IPS-20b (cell line): ENCODE measurements at regions not wholly inside any gene's neighbourhood (a gene's known extent, or its start where the extent isn't known, plus 50 kb on each side); places are given as distances from the start of the nearest gene placed in this dataset.
"Not testable (repeated sequence)": the region's sequence is repeated elsewhere in the genome, so short reads cannot be mapped to it uniquely, and the experiment has no call there.

Experiments
- H3K27ac ChIP-seq: one replicate; pipeline ENCODE4 v1.5.1; 2013; ENCODE audit warnings: low read length
- H3K27me3 ChIP-seq: 2 replicates; pipeline ENCODE4 v1.6.1; 2013; ENCODE audit warnings: mild to moderate bottlenecking, low read length, inconsistent platforms; ENCODE audit not compliant: insufficient read depth
- H3K36me3 ChIP-seq: 2 replicates; pipeline ENCODE4 v1.6.1; 2013; ENCODE audit warnings: low read depth, mild to moderate bottlenecking, inconsistent platforms, low read length, moderate library complexity; ENCODE audit not compliant: insufficient read depth
- H3K4me1 ChIP-seq: 2 replicates; pipeline ENCODE4 v1.6.1; 2013; ENCODE audit warnings: mild to moderate bottlenecking, control low read depth, inconsistent platforms, low read length, moderate library complexity; ENCODE audit not compliant: insufficient read depth
- H3K4me3 ChIP-seq: 2 replicates; pipeline ENCODE4 v1.5.1; 2013; ENCODE audit warnings: mild to moderate bottlenecking, low read length, inconsistent platforms
- H3K9ac ChIP-seq: 2 replicates; pipeline ENCODE4 v1.6.1; 2013; ENCODE audit warnings: low read depth, mild to moderate bottlenecking, inconsistent platforms, low read length, moderate library complexity
- H3K9me3 ChIP-seq: 2 replicates; pipeline ENCODE4 v1.6.1; 2013; ENCODE audit warnings: mild to moderate bottlenecking, low read depth, low read length, inconsistent platforms; ENCODE audit not compliant: insufficient read depth

DNA sequence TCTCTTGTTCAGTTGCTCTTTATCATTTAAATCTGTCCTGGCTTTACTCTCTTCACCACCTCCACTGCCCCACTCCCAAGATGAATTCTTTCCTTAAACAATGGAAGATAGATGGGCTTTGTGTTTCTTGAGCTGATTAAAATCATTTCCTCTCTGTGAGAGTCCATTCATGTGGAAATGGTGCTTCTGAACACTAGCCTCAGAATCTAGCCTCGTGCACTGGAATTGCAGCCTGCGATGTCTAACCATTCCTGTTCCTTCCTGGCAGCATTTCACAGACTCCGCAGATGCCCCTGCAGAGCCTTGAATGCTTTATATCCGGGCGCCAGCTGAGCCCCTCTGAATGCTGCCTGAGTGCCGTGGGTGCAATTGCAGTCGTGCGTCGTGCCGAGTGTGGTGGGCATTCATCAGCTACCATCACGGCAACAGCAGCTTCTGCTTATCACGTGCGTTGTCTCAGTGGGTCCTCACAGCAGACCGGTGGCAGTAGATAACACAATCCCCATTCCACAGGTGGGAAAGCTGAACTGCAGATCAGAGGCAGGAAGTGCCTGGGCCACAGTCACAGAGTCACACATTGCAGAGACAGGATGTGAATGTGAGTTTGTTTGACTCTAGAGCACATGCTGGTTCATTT, 172.8 kb upstream of the WSCD1 start:
- H3K9me3 ChIP-seq = no peaks in the 10 kb centered on the region
- H3K4me3 ChIP-seq = peak overlapping the region; percentile 44
- peak overlapping the region; percentile 69 for H3K27ac ChIP-seq
- peaks cover 24% of the 10 kb centered on the region for H3K4me1 ChIP-seq
- no peaks in the 10 kb centered on the region for H3K36me3 ChIP-seq
- H3K27me3 ChIP-seq = no peaks in the 10 kb centered on the region
- H3K9ac ChIP-seq = peak overlapping the region; percentile 42; the same call in 1 of the 2 replicates

- Histone ChIP-seq H3K27ac (peak overlapping the region; percentile 69), H3K4me1 (peaks cover 19% of the 10 kb centered on the region), H3K9ac (peak overlapping the region; percentile 42; the same call in 1 of the 2 replicates)
- H3K4me3 ChIP-seq, H3K27me3 ChIP-seq, H3K9me3 ChIP-seq, H3K36me3 ChIP-seq: not testable (repeated sequence)
These were observed 172.2 kb upstream of the WSCD1 start for GRCh38 chr17:5897981-5898380.

DNA sequence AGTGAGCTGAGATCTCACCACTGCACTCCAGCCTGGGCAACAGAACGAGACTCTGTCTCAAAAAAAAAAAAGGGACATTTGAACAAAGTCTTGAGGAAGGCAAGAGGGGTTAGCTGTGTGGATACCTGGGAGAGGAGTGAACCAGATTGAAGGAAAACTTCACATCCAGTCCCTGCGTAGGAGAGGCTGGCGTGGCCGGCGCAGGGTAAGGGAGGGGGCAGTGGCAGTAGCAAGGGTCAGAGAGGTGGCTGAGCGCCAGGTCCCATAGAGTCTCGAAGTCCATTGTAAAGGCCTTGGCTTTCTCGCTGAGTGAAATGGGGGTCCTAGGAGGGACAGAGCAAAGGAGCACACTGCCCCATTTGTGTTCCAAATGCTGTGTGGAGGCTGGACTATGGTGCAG, 171.8 kb upstream of the WSCD1 start:
- Histone ChIP-seq H3K27ac (no peak overlapping the region), H3K9ac (no peak overlapping the region), H3K27me3 (no peaks in the 10 kb centered on the region), H3K36me3 (no peaks in the 10 kb centered on the region), H3K9me3 (peaks cover 2% of the 10 kb centered on the region), H3K4me3 (no peak overlapping the region), H3K4me1 (peaks cover 15% of the 10 kb centered on the region)

- Histone ChIP-seq H3K27ac (no peak overlapping the region), H3K9ac (no peak overlapping the region), H3K4me3 (no peak overlapping the region), H3K36me3 (no peaks in the 10 kb centered on the region), H3K27me3 (no peaks in the 10 kb centered on the region), H3K4me1 (peaks cover 12% of the 10 kb centered on the region), H3K9me3 (peaks cover 9% of the 10 kb centered on the region)
These were observed 170.5 kb upstream of the WSCD1 start for GRCh38 chr17:5899496-5900195.

- H3K36me3 ChIP-seq = no peaks in the 10 kb centered on the region
- no peak overlapping the region for H3K27ac ChIP-seq
- no peak overlapping the region for H3K4me3 ChIP-seq
- no peak overlapping the region for H3K9ac ChIP-seq
- no peaks in the 10 kb centered on the region for H3K27me3 ChIP-seq
- H3K4me1 ChIP-seq = peaks cover 12% of the 10 kb centered on the region
- peaks cover 9% of the 10 kb centered on the region for H3K9me3 ChIP-seq
These were observed 168.4 kb upstream of the WSCD1 start for GRCh38 chr17:5901731-5902130.

DNA sequence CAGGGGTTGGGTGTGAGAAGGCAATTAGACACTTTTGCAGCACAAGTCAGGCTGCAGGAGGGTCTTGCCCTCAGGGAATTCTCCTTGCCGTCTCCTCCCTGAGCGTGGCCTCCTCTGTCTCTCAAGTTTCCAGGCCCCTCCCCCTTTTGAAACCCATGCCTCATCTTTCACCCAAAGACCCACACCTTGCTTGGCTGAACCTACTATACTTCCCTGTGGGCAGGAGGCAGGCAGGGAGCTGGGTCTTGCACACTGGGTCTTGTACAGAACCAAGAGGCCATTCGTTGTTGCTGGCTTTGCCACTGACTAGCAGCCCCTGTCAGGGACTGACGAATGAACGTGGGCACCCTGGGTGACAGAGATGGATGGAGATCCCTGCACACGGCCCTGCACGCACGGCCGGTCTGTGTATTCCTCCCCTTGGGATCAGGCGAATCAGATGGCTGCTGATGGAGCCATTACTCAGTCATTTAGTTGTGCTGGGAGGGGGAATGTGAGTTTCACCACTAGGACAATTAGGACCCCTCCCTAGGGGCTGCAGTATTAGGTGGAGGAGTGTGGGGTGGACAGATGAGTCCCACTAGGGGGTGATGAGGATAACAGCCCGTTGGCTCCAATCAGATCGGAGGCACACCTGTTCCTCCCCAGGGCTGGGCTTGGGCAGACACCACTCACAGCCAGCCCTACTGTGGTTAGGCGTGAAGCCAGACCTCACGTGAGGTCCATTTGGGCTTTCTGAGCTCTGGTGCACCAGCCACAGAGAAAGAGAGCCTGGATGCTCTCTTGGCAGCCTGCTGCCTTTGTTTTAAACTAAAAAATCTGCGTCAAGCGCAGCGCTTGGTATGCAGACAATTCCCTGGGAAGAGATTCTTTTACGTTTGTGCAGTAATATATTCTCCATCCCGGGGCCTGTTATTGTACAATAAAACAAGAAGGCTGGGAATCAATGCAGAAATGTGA, 167.7 kb upstream of the WSCD1 start:
- H3K27ac ChIP-seq = no peak overlapping the region
- H3K4me3 ChIP-seq = no peak overlapping the region
- no peaks in the 10 kb centered on the region for H3K27me3 ChIP-seq
- H3K4me1 ChIP-seq = peaks cover 5% of the 10 kb centered on the region
- H3K9me3 ChIP-seq = peaks cover 9% of the 10 kb centered on the region
- no peaks in the 10 kb centered on the region for H3K36me3 ChIP-seq
- no peak overlapping the region for H3K9ac ChIP-seq

DNA sequence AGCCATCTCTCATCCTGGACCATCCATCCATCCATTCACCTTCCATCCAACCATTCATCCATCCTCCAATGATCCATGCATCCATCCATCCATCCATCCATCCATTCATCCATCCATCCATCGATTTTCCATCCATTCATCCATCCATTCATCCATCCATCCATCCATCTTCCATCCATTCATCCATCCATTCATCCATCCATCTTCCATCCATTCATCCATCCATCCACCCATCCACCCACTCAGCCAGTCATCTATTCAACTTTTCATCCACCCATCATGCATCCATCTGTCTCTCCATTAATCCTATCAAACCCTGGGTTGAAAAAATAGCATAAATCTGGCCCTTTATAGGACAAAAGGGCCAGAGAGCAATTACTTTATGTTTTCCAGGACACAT, 158.3 kb upstream of the WSCD1 start:
- no peaks in the 10 kb centered on the region for H3K9me3 ChIP-seq
- no peaks in the 10 kb centered on the region; the same call in 1 of the 2 replicates for H3K4me1 ChIP-seq
- H3K4me3 ChIP-seq = no peak overlapping the region
- H3K36me3 ChIP-seq = no peaks in the 10 kb centered on the region
- H3K27ac ChIP-seq = no peak overlapping the region
- H3K9ac ChIP-seq = no peak overlapping the region
- H3K27me3 ChIP-seq = no peaks in the 10 kb centered on the region

- no peaks in the 10 kb centered on the region for H3K27me3 ChIP-seq
- H3K9me3 ChIP-seq = no peaks in the 10 kb centered on the region
- no peak overlapping the region for H3K4me3 ChIP-seq
- no peaks in the 10 kb centered on the region for H3K36me3 ChIP-seq
- no peak overlapping the region for H3K9ac ChIP-seq
- no peak overlapping the region for H3K27ac ChIP-seq
- no peaks in the 10 kb centered on the region; the same call in 1 of the 2 replicates for H3K4me1 ChIP-seq
These were observed 157.1 kb upstream of the WSCD1 start for GRCh38 chr17:5913032-5913531.

- H3K9me3 ChIP-seq = no peaks in the 10 kb centered on the region
- no peak overlapping the region for H3K27ac ChIP-seq
- no peaks in the 10 kb centered on the region; the same call in 1 of the 2 replicates for H3K4me1 ChIP-seq
- H3K27me3 ChIP-seq = no peaks in the 10 kb centered on the region
- no peaks in the 10 kb centered on the region for H3K36me3 ChIP-seq
- H3K9ac ChIP-seq = no peak overlapping the region
- no peak overlapping the region for H3K4me3 ChIP-seq
These were observed 156.5 kb upstream of the WSCD1 start for GRCh38 chr17:5913641-5914040.

DNA sequence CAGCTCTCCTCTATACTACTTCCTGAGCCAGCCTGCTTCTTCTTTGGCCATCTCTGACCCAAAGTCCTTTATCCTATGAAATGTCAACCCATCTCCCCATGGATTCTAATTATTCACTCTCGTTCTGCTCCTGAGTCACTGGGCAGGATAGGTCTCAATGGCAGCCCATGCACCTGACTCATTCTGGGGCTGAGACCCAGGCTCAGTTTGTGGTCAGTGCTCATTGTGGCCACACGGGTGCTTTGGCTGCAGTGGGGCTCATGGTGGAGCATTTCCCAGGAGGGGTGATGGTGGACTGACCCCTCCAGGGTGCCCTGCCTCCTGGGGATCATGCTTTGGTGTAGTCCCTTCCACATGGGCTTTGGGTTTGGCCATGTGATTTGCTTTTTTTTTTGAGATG, 154.8 kb upstream of the WSCD1 start:
- H3K27ac ChIP-seq = no peak overlapping the region
- no peaks in the 10 kb centered on the region for H3K9me3 ChIP-seq
- peaks cover 10% of the 10 kb centered on the region for H3K4me1 ChIP-seq
- no peak overlapping the region for H3K4me3 ChIP-seq
- H3K27me3 ChIP-seq = no peaks in the 10 kb centered on the region
- no peak overlapping the region for H3K9ac ChIP-seq
- H3K36me3 ChIP-seq = no peaks in the 10 kb centered on the region

DNA sequence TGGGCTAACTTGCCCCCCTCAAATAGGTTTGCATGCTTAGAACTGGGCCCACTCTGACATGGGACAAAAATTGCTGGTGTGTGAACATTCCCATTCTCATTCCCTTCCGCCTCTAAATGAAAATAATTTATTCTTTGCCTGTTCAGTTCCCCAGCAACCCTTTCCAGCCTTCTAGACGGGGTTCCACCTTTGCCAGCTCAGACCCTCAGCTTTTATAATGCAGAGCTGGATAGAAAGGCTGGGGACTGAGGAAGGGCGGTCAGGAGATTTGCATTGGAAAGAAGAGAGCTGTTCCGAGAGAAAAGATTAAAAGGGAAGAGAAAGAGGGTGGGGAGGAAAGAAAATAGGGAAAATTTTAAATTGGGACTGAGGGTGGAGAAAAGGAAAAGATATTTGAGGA, 151.1 kb upstream of the WSCD1 start:
- H3K4me3 ChIP-seq = peak overlapping the region; percentile 41; the same call in 1 of the 2 replicates
- peaks cover 10% of the 10 kb centered on the region; the same call in 1 of the 2 replicates for H3K4me1 ChIP-seq
- H3K27me3 ChIP-seq = no peaks in the 10 kb centered on the region
- H3K9ac ChIP-seq = peak overlapping the region; percentile 65; the same call in 1 of the 2 replicates
- no peaks in the 10 kb centered on the region for H3K36me3 ChIP-seq
- H3K27ac ChIP-seq = peak overlapping the region; percentile 85
- no peaks in the 10 kb centered on the region for H3K9me3 ChIP-seq
